Adrenal gland (tissue), 9 donors: ENCODE measurements at regions not wholly inside any gene's neighbourhood (a gene's known extent, or its start where the extent isn't known, plus 50 kb on each side); places are given as distances from the start of the nearest gene placed in this dataset.
"Not testable (repeated sequence)": the region's sequence is repeated elsewhere in the genome, so short reads cannot be mapped to it uniquely, and the experiment has no call there.

Experiments used
- DNase-seq, 7 donors: peaks; one replicate each; pipeline ENCODE4 v3.0.0-alpha.2; 2019 to 2020
- H3K27ac ChIP-seq, 5 donors: fragments of 200-600 bp; sonication (generic) in 4 of 5; 1 replicate in 3 of 5; 2 replicates in 2 of 5; pipeline versions ENCODE4 v1.5.1 to v1.8.0; 2016 to 2020; ENCODE audit warnings: mild to moderate bottlenecking in 1 of 5
- H3K27me3 ChIP-seq: fragments of 200-600 bp; 2 replicates; pipeline ENCODE4 v1.8.0; 2021
- H3K36me3 ChIP-seq, 2 donors: fragments of 200-600 bp; replicated peaks in 1 of 2; 1 replicate in 1 of 2; 2 replicates in 1 of 2; pipeline versions ENCODE4 v1.5.1 to v1.8.0; 2018 to 2022
- H3K4me1 ChIP-seq, 2 donors: fragments of 200-600 bp; replicated peaks in 1 of 2; 1 replicate in 1 of 2; 2 replicates in 1 of 2; pipeline versions ENCODE4 v1.5.1 to v1.8.0; 2018 to 2021
- H3K4me3 ChIP-seq, 4 donors: fragments of 200-600 bp; sonication (generic) in 3 of 4; one replicate each; pipeline ENCODE4 v1.5.1; 2016 to 2018
- H3K9me3 ChIP-seq, 3 donors: fragments of 200-600 bp; sonication (generic) in 1 of 3; replicated peaks in 1 of 3; 1 replicate in 2 of 3; 2 replicates in 1 of 3; pipeline versions ENCODE4 v1.5.1 to v1.8.0; 2016 to 2021
- POLR2A ChIP-seq, 2 donors: fragments of 450-650 bp; IDR thresholded peaks; one replicate each; pipeline ENCODE4 v1.6.1; 2017; ENCODE audit warnings: antibody characterized with exemption in 2 of 2, mild to moderate bottlenecking in 2 of 2, moderate library complexity in 1 of 2
- WGBS, 4 donors: extraction: QIAGEN DNeasy Blood & Tissue Kit in 2 of 4; methylation state at CpG; one replicate each; pipeline versions ENCODE4 v1.1.5 to v1.1.7; 2013 to 2017; 5-methylcytosine and 5-hydroxymethylcytosine counted together
- intact Hi-C, 2 donors: fragments of 100-400 bp; cut with DNase I; formaldehyde crosslinking; loops; one replicate each; pipeline versions ENCODE4 v1.14.1 to v1.15.0; 2022 to 2023
- TF ChIP-seq, protein P1 (sequence below), 6 experiments: fragments of 450-650 bp in 4 of 6; fragments of 200-600 bp in 2 of 6; sonication (generic) in 1 of 6; IDR thresholded peaks; 1 replicate in 5 of 6; 2 replicates in 1 of 6; pipeline versions ENCODE4 v1.5.1 to v1.8.0; 2016 to 2021; ENCODE audit warnings: antibody characterized with exemption in 6 of 6, mild to moderate bottlenecking in 2 of 6, moderate library complexity in 1 of 6
- donor health status: healthy with polysubstance abuse.
- donor health status: Bipolar disorder and iron deficiency.
- donor health status: DM: yes; HTN: yes; CAD: no.
- donor health status: DM: no; HTN: no; CAD: no.
- donor health status: DM: no; HTN: no; CAD: no.

DNA sequence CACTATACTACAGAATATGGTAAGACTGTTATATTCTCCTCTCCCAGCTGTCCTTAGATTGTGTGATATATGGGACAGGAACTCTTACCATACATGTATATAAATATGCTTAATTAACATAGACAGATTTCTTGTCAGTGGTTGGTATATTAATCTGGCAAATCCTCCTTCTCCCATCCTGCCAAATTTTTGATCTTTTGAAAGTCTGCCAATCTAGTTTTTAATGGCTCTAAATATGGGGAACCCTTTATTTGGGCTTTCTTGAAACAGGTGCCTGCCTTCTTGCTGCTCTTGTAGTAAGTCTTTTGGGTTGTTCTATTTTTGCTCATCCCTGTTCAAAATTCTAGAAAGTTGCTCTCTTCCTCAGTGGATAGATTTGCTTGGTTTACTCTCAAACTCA lies 63.5 kb downstream of the SPATA31D1 start:
- Histone ChIP-seq H3K36me3 (no peaks in the 10 kb centered on the region), H3K9me3 (no peaks in the 10 kb centered on the region), H3K27me3 (no peaks in the 10 kb centered on the region), H3K27ac (no peak overlapping the region), H3K4me1 (no peaks in the 10 kb centered on the region), H3K4me3 (no peak overlapping the region)
- DNase-seq = no peak
- intact Hi-C loops = no loop called here
- TF ChIP-seq, protein P1, sequence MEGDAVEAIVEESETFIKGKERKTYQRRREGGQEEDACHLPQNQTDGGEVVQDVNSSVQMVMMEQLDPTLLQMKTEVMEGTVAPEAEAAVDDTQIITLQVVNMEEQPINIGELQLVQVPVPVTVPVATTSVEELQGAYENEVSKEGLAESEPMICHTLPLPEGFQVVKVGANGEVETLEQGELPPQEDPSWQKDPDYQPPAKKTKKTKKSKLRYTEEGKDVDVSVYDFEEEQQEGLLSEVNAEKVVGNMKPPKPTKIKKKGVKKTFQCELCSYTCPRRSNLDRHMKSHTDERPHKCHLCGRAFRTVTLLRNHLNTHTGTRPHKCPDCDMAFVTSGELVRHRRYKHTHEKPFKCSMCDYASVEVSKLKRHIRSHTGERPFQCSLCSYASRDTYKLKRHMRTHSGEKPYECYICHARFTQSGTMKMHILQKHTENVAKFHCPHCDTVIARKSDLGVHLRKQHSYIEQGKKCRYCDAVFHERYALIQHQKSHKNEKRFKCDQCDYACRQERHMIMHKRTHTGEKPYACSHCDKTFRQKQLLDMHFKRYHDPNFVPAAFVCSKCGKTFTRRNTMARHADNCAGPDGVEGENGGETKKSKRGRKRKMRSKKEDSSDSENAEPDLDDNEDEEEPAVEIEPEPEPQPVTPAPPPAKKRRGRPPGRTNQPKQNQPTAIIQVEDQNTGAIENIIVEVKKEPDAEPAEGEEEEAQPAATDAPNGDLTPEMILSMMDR (IDR thresholded peaks at IDR 0.05) = no peak
- TF ChIP-seq POLR2A (IDR thresholded peaks at IDR 0.05) = no peak

DNA sequence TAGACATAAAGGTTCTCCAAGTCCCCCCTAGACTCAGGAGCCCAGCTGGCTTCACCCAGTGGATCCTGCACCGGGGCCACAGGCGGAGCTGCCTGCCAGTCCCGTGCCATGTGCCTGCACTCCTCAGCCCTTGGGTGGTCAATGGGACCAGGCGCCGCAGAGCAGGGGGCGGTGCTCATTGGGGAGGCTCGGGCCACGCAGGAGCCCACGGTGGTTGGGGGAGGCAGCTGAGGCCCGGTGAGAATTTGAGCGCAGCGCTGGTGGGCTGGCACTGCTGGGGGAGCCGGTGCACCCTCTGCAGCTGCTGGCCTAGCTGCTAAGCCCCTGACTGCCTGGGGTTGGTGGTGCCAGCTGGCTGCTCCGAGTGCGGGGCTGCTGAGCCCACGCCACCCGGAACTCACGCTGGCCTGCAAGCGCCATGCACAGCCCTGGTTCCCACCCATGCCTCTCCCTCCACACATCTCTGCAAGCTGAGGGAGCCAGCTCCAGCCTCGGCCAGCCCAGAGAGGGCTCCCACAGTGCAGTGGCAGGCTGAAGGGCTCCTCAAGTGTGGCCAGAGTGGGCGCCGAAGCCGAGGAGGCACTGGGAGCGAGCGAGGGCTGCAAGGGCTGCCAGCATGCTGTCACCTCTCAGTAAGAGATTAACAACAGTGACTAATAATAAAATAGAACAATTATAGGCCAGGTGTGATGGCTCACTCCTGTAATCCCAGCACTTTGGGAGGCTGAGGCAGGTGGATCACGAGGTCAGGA lies 65.9 kb downstream of the SPATA31D1 start:
- H3K4me3 ChIP-seq = no peak overlapping the region
- H3K36me3 ChIP-seq = no peaks in the 10 kb centered on the region
- TF ChIP-seq POLR2A (IDR thresholded peaks at IDR 0.05) = no peak
- TF ChIP-seq, protein P1 (IDR thresholded peaks at IDR 0.05) = no peak
- H3K9me3 ChIP-seq = no peaks in the 10 kb centered on the region
- no peak overlapping the region for H3K27ac ChIP-seq
- 94 to 98% (median 97%) methylated on average over 6 to 26 of the region's 26 CpGs for WGBS, 4 donors
- H3K27me3 ChIP-seq = no peaks in the 10 kb centered on the region
- no peaks in the 10 kb centered on the region for H3K4me1 ChIP-seq
- DNase-seq = no peak
- intact Hi-C loops = no loop called here

DNA sequence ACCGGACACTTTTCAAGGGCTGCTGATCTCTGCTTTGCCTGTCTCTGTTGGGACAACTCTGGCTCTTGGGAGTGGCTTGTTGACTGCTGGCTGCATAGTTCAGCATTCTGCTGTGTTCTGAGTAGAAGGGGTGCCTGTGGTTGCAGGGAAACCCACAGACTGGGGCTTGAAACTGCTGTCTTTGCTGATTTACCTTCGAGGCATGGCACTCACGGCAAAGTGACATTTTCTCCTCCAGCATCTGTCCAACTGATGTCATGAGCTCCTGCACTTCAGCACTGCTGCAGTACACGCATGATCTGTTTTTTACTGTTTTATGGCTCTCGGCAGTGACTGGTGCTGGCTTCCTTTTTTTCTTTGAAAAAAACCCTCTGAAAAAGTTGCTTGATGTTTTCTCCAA lies 69.2 kb downstream of the SPATA31D1 start:
- no peak for DNase-seq
- Histone ChIP-seq H3K36me3 (no peaks in the 10 kb centered on the region), H3K9me3 (no peaks in the 10 kb centered on the region), H3K27ac (no peak overlapping the region), H3K4me1 (no peaks in the 10 kb centered on the region), H3K27me3 (no peaks in the 10 kb centered on the region), H3K4me3 (no peak overlapping the region)
- intact Hi-C loops = no loop called here
- no peak for TF ChIP-seq POLR2A (IDR thresholded peaks at IDR 0.05)
- TF ChIP-seq, protein P1 (IDR thresholded peaks at IDR 0.05) = no peak
- 73 to 84% (median 73%) methylated on average over 5 of the region's 5 CpGs for WGBS, 4 donors

DNA sequence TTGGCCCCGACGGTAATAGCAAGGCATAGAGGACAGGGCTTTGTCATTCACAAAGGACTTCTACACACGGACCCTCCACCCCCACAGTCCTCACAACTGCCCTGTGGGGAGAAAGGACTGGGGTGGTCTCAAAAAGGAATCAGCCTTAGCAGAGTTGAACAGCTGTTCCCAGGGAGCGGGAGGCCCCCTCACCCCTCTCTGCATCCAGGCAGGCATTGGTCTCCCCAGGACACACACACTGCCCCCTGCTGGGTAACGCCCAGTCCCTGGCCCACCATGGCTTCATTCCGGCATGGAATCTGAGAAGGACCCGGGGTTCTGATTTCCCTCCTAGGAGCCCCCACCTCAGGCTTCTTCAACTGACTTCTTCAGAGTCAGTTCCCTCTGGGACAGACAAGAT lies 73.2 kb downstream of the SPATA31D1 start:
- H3K36me3 ChIP-seq, intact Hi-C loops, H3K4me3 ChIP-seq, H3K27ac ChIP-seq, DNase-seq, H3K4me1 ChIP-seq, H3K9me3 ChIP-seq, H3K27me3 ChIP-seq: not testable (repeated sequence)
- WGBS, 4 donors = 88 to 100% (median 92%) methylated on average over 3 to 7 of the region's 7 CpGs

DNA sequence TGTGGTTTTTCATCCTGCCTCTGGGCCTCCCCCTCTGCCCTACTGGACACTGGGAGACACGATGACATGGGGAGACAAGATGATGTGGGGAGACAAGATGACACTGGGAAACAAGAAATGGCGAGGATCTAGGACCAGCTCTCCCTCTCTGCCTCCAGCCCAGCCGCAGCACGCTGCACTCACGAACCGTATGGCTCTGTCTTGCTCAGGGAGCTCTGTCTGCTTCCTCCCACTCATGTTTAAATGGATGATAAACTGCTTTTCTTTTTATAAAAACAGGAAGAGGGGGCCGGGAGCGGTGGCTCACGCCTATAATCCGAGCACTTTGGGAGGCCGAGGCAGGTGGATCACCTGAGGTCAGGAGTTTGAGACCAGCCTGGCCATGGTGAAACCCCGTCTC lies 73.7 kb downstream of the SPATA31D1 start:
- TF ChIP-seq, protein P1 (IDR thresholded peaks at IDR 0.05) = no peak
- TF ChIP-seq POLR2A (IDR thresholded peaks at IDR 0.05) = no peak
- DNase-seq = no peak
- 75 to 92% (median 78%) methylated on average over 12 of the region's 12 CpGs for WGBS, 4 donors
- no peak overlapping the region for H3K4me3 ChIP-seq
- H3K27ac ChIP-seq = no peak overlapping the region
- no peaks in the 10 kb centered on the region for H3K27me3 ChIP-seq
- H3K4me1 ChIP-seq = no peaks in the 10 kb centered on the region
- H3K36me3 ChIP-seq = no peaks in the 10 kb centered on the region
- no peaks in the 10 kb centered on the region for H3K9me3 ChIP-seq
- intact Hi-C loops = no loop called here
